Ovary (tissue), 7 donors: ENCODE measurements at regions not wholly inside any gene's neighbourhood (a gene's known extent, or its start where the extent isn't known, plus 50 kb on each side); places are given as distances from the start of the nearest gene placed in this dataset.

Source experiments
- DNase-seq, 5 donors: peaks; one replicate each; pipeline ENCODE4 v3.0.0-alpha.2; 2019 to 2020
- H3K27ac ChIP-seq, 2 donors: fragments of 200-600 bp; one replicate each; pipeline versions ENCODE4 v1.5.1 to v1.8.0; 2019 to 2022
- H3K27me3 ChIP-seq: fragments of 200-600 bp; one replicate; pipeline ENCODE4 v1.8.0; 2022
- H3K36me3 ChIP-seq: fragments of 200-600 bp; sonication (generic); one replicate; pipeline ENCODE4 v1.5.1; 2019
- H3K4me1 ChIP-seq: one replicate; pipeline ENCODE4 v1.8.1; 2013; ENCODE audit warnings: mild to moderate bottlenecking, moderate library complexity; ENCODE audit not compliant: insufficient read depth
- H3K4me3 ChIP-seq: fragments of 200-600 bp; sonication (generic); one replicate; pipeline ENCODE4 v1.5.1; 2017
- H3K9me3 ChIP-seq, 2 donors: fragments of 200-600 bp in 1 of 2; sonication (generic) in 1 of 2; one replicate each; pipeline versions ENCODE4 v1.5.1 to v1.8.1; 2013 to 2019; ENCODE audit warnings: mild to moderate bottlenecking in 1 of 2, moderate library complexity in 1 of 2
- EP300 ChIP-seq: sonication (generic); formaldehyde crosslinking; IDR thresholded peaks from one replicate; pipeline ENCODE4 v1.6.1; 2017; ENCODE audit warnings: antibody characterized with exemption
- POLR2A ChIP-seq: fragments of 450-650 bp; IDR thresholded peaks from one replicate; pipeline ENCODE4 v1.6.1; 2017; ENCODE audit warnings: antibody characterized with exemption, mild to moderate bottlenecking, moderate library complexity
- WGBS, 3 donors: extraction: QIAGEN DNeasy Blood & Tissue Kit in 1 of 3; methylation state at CpG; one replicate each; pipeline versions ENCODE4 v1.1.5 to v1.1.7; 2013 to 2017; 5-methylcytosine and 5-hydroxymethylcytosine counted together
- intact Hi-C, 4 donors: fragments of 100-400 bp; cut with DNase I; formaldehyde crosslinking; loops; one replicate each; pipeline versions ENCODE4 v1.11.0 to v1.15.1; 2022 to 2023
- TF ChIP-seq, protein P1 (sequence below), 3 donors: fragments of 450-650 bp in 2 of 3; fragments of 200-600 bp in 1 of 3; IDR thresholded peaks; one replicate each; pipeline versions ENCODE4 v1.5.1 to v1.8.0; 2016 to 2022; ENCODE audit warnings: antibody characterized with exemption in 3 of 3, mild to moderate bottlenecking in 1 of 3
- donor health status: DM: no; HTN: no; CAD: no; lungs with moderate emphysema.
- donor health status: DM: no; HTN: no; CAD: no.
- donor health status: Bipolar disorder and iron deficiency.
- donor health status: DM: no; HTN: no; CAD: no.
- donor health status: DM: yes; HTN: yes; CAD: no.

DNA sequence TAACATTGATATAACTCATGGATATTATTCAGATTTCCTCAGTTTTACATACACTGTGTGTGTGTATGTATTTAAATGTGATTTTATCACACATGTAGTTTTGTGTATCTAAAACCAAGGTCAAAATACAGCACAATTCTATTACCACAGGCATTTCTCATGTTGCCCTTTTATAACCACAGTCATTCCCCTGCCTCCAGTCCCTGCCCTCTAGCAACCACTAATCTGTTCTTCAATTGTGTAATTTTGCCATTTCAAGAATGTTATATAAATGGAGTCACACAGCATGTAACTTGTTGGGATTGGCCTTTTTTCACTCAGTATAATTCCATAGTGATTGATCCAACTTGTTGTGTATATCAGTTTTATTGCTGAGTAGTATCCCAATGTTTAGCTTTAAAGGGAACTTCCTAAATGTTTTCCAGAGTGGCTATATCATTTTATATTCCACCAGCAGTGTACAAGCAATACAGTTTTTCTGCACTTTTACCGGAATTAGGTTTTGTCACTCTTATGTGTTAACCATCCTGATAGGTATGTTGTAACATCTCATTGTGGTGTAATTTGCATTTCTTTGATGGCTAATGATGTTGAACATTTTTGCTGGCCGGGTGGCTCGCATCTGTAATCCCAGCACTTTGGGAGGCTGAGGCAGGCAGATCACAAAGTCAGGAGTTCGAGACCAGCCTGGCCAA, 338.2 kb downstream of the SOX4 start:
- Histone ChIP-seq H3K27ac (no peak overlapping the region), H3K9me3 (peaks cover 0 to 3% of the 10 kb centered on the region in 2 donors), H3K4me1 (no peaks in the 10 kb centered on the region), H3K36me3 (no peaks in the 10 kb centered on the region), H3K27me3 (no peaks in the 10 kb centered on the region), H3K4me3 (no peak overlapping the region)
- DNase-seq: no peak
- WGBS, 3 donors: 93 to 99% (median 97%) methylated on average over 4 of the region's 4 CpGs
- TF ChIP-seq, protein P1, sequence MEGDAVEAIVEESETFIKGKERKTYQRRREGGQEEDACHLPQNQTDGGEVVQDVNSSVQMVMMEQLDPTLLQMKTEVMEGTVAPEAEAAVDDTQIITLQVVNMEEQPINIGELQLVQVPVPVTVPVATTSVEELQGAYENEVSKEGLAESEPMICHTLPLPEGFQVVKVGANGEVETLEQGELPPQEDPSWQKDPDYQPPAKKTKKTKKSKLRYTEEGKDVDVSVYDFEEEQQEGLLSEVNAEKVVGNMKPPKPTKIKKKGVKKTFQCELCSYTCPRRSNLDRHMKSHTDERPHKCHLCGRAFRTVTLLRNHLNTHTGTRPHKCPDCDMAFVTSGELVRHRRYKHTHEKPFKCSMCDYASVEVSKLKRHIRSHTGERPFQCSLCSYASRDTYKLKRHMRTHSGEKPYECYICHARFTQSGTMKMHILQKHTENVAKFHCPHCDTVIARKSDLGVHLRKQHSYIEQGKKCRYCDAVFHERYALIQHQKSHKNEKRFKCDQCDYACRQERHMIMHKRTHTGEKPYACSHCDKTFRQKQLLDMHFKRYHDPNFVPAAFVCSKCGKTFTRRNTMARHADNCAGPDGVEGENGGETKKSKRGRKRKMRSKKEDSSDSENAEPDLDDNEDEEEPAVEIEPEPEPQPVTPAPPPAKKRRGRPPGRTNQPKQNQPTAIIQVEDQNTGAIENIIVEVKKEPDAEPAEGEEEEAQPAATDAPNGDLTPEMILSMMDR (IDR thresholded peaks at IDR 0.05): no peak
- TF ChIP-seq POLR2A: no peak
- no peak for TF ChIP-seq EP300
- intact Hi-C loops: no loop called here

- Histone ChIP-seq H3K4me3 (no peak overlapping the region), H3K9me3 (peaks cover 0 to 3% of the 10 kb centered on the region in 2 donors), H3K27me3 (no peaks in the 10 kb centered on the region), H3K4me1 (no peaks in the 10 kb centered on the region), H3K27ac (no peak overlapping the region), H3K36me3 (no peaks in the 10 kb centered on the region)
- no peak for DNase-seq
- intact Hi-C loops: no loop called here
- TF ChIP-seq EP300 (no peak), POLR2A (no peak)
- TF ChIP-seq, protein P1 (IDR thresholded peaks at IDR 0.05): no peak
These were observed 339.8 kb downstream of the SOX4 start for GRCh38 chr6:21933351-21933750.

GRCh38 chr6:21935142-21935541, 341.6 kb downstream of the SOX4 start:
- TF ChIP-seq EP300 (no peak), POLR2A (no peak)
- TF ChIP-seq, protein P1 (IDR thresholded peaks at IDR 0.05): no peak
- Histone ChIP-seq H3K27ac (no peak overlapping the region), H3K9me3 (peaks cover 0 to 3% of the 10 kb centered on the region in 2 donors), H3K4me3 (no peak overlapping the region), H3K36me3 (no peaks in the 10 kb centered on the region), H3K27me3 (no peaks in the 10 kb centered on the region), H3K4me1 (no peaks in the 10 kb centered on the region)
- intact Hi-C loops: no loop called here
- no peak for DNase-seq

GRCh38 chr6:21935561-21936028, 342.0 kb downstream of the SOX4 start:
- DNase-seq: no peak
- no peak overlapping the region for H3K27ac ChIP-seq
- 48 to 61% (median 50%) methylated on average over 2 of the region's 2 CpGs for WGBS, 3 donors

More at GRCh38 chr6:21935561-21936028, 342.0 kb downstream of the SOX4 start:
- Histone ChIP-seq H3K9me3 (peaks cover 0 to 3% of the 10 kb centered on the region in 2 donors), H3K36me3 (no peaks in the 10 kb centered on the region), H3K4me3 (no peak overlapping the region), H3K27me3 (no peaks in the 10 kb centered on the region), H3K4me1 (no peaks in the 10 kb centered on the region)
- TF ChIP-seq EP300: no peak
- TF ChIP-seq, protein P1 (IDR thresholded peaks at IDR 0.05): no peak
- intact Hi-C loops: no loop called here
